ENCODE measurements at regions not wholly inside any gene's neighbourhood (a gene's known extent, or its start where the extent isn't known, plus 50 kb on each side); places are given as distances from the start of the nearest gene placed in this dataset.

- TF ChIP-seq HDGF (IDR thresholded peaks at IDR 0.05; ENCODE audit: borderline replicate concordance) (no peak), FOXM1 (IDR thresholded peaks at IDR 0.05; ENCODE audit: borderline replicate concordance) (no peak)
Measured at GRCh38 chr14:23903442-23903841, 50.1 kb upstream of the DHRS4 start.

Data from HEK293T (cell line).